K562 (cell line): ENCODE measurements at regions not wholly inside any gene's neighbourhood (a gene's known extent, or its start where the extent isn't known, plus 50 kb on each side); places are given as distances from the start of the nearest gene placed in this dataset.

Source experiments
- CHD4 ChIP-seq: fragments of 200-600 bp; sonication (generic); IDR thresholded peaks from 3 replicates; pipeline ENCODE4 v1.6.1; 2012; ENCODE audit warnings: low read depth, mild to moderate bottlenecking, mixed read lengths, low read length, inconsistent platforms; ENCODE audit not compliant: insufficient read depth, insufficient replicate concordance, poor library complexity, severe bottlenecking
- CREB1 ChIP-seq, 2 experiments: sonication (generic) in 1 of 2; formaldehyde crosslinking in 1 of 2; IDR thresholded peaks; 2 replicates each; pipeline versions ENCODE4 v1.6.1 to v1.8.0; 2012 to 2022; ENCODE audit warnings: inconsistent platforms in 1 of 2, mild to moderate bottlenecking in 1 of 2, missing genetic modification reagents in 1 of 2, moderate library complexity in 1 of 2
- CSDE1 ChIP-seq, 2 experiments: fragments of 450-650 bp; IDR thresholded peaks; 2 replicates each; pipeline ENCODE4 v1.6.1; 2016; ENCODE audit warnings: mild to moderate bottlenecking in 1 of 2
- CTCF ChIP-seq, 3 experiments: IDR thresholded peaks in 2 of 3; conservative IDR thresholded peaks in 1 of 3; 2 replicates each; pipeline ENCODE4 v1.5.1; 2011 to 2012; ENCODE audit warnings: low read length in 3 of 3, mild to moderate bottlenecking in 3 of 3, control low read depth in 2 of 3, improper control_type of control experiment in 1 of 3, inconsistent platforms in 1 of 3, low read depth in 1 of 3, mixed read lengths in 1 of 3, moderate library complexity in 1 of 3; ENCODE audit not compliant: insufficient read depth in 2 of 3
- HLTF ChIP-seq: fragments of 450-650 bp; IDR thresholded peaks from 2 replicates; pipeline ENCODE4 v1.6.1; 2016
- RCOR1 ChIP-seq, 2 experiments: IDR thresholded peaks; 2 replicates each; pipeline ENCODE4 v1.6.1; 2012; ENCODE audit warnings: low read depth in 2 of 2, low read length in 2 of 2, borderline replicate concordance in 1 of 2, improper control_type of control experiment in 1 of 2
- REST ChIP-seq, 2 experiments: fragments of 450-650 bp; formaldehyde crosslinking in 1 of 2; IDR thresholded peaks; 2 replicates each; pipeline versions ENCODE4 v1.4.0 to v1.6.1; 2014 to 2020; ENCODE audit warnings: mild to moderate bottlenecking in 2 of 2, borderline replicate concordance in 1 of 2, low read depth in 1 of 2
- ZNF561 ChIP-seq: fragments of 450-650 bp; formaldehyde crosslinking; conservative IDR thresholded peaks from 2 replicates; pipeline ENCODE4 v1.4.0; 2020; ENCODE audit warnings: mild to moderate bottlenecking, moderate library complexity

- TF ChIP-seq RCOR1 (IDR thresholded peaks at IDR 0.05; ENCODE audit: borderline replicate concordance in 1 of 2, low read depth in 2 of 2, low read length in 2 of 2) (no peak), HLTF (no peak), CHD4 (no peak), CTCF (IDR thresholded peaks at IDR 0.05 in 2 of 3, conservative IDR thresholded peaks at IDR 0.05 in 1 of 3; ENCODE audit: insufficient read depth in 2 of 3, low read depth in 1 of 3, low read length in 3 of 3) (no peak), CREB1 (IDR thresholded peaks at IDR 0.05) (no peak), CREB1 (CRISPR knock-in tag; IDR thresholded peaks at IDR 0.05) (no peak), ZNF561 (CRISPR knock-in tag) (no peak), CSDE1 (IDR thresholded peaks at IDR 0.05) (no peak), REST (IDR thresholded peaks at IDR 0.05; ENCODE audit: borderline replicate concordance) (no peak), REST (CRISPR knock-in tag; IDR thresholded peaks at IDR 0.05; ENCODE audit: low read depth) (no peak)
Measured at GRCh38 chr3:105976196-105976595, 107.4 kb upstream of the CBLB start.
